NCI-H526 treated with DMSO at 0.1 percent for 48 hours (cell line): ENCODE measurements at regions not wholly inside any gene's neighbourhood (a gene's known extent, or its start where the extent isn't known, plus 50 kb on each side); places are given as distances from the start of the nearest gene placed in this dataset.
A peak's percentile ranks its signal among the peaks of the same experiment; 100 is the strongest.

Experiments
- DNase-seq: peaks from one replicate; lab custom pipeline; 2025; lab: John Stamatoyannopoulos, UW

DNA sequence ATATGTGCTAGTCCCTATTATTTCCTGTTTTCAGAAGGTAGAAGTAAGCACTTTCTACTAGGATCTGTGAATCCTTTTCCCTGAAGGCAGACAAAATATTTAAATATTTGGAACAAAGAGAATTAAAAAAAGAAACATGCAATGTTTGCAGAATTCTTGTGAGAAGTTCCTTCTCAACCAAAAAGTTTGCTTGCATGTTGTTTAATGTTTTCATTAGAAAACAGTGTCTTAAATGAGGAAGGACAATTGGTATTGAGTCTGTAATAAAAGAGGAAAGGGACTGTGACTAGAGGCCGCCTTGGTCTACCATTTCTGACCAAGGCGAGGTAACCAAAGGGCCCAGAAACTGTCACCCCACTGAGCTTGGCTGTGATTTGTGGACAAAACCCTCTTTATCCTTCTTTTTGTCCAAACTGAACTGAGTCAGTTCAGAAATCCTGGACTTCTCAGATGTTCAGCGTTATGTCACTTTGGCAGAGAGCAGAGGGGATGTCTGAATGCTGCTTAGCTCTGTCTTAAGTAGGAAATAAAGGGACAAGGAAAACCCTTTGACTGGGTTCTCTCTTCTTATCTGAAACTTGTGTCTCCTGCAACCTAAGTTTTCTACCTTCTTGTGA lies 129.8 kb upstream of the CPM start:
- DNase-seq = no peak

DNA sequence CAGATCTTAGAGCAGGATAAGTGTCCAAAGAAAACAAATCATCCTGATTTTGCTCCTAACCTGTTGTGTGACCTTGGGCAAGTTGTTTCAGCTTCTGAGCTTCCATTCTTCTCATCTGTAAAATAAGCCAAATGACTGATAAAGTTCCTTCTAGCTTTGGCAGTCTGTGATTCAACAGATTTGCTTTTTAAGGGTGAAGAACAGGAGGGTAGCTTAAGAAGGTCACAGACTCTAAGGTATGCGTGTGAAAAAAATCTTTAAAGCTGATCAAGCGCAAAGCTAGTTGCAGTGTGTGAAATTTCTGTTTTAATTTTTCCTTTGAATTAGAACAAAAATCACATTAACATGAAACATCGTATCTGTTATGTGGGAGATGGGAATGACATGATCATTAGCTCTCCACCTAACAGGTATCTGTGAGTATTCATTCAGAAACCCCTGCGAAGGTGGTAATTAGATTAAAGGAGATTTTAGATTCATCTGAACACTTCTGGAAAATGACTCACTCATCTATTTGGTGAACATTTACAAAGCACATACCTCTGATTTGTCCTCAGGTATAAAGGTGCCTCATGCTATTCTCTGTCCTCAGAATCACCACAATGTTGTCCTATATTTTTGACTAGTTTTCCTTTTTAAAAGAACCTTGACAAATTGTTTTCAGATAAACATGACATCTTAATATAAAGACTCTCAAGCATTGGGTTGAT lies 131.9 kb upstream of the CPM start:
- DNase-seq = no peak

DNA sequence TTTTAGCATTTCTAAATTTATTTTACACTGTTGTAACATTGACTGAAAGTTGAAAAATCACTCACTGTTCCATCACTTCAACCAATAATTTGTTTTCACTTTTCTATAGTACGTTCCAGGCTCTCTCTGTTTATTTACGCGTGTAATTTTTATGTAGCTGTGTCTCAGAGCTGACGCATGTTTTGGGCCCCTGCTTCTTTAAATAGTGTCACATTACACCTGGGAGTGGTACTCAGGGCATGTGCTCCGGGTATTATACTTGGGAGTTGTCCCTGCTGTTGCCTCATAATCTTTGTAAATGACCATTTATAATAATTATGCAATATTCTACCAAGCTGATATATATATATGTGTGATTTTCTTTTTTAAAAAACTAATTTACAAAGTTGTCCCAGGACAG lies 132.8 kb upstream of the CPM start:
- DNase-seq = no peak

DNA sequence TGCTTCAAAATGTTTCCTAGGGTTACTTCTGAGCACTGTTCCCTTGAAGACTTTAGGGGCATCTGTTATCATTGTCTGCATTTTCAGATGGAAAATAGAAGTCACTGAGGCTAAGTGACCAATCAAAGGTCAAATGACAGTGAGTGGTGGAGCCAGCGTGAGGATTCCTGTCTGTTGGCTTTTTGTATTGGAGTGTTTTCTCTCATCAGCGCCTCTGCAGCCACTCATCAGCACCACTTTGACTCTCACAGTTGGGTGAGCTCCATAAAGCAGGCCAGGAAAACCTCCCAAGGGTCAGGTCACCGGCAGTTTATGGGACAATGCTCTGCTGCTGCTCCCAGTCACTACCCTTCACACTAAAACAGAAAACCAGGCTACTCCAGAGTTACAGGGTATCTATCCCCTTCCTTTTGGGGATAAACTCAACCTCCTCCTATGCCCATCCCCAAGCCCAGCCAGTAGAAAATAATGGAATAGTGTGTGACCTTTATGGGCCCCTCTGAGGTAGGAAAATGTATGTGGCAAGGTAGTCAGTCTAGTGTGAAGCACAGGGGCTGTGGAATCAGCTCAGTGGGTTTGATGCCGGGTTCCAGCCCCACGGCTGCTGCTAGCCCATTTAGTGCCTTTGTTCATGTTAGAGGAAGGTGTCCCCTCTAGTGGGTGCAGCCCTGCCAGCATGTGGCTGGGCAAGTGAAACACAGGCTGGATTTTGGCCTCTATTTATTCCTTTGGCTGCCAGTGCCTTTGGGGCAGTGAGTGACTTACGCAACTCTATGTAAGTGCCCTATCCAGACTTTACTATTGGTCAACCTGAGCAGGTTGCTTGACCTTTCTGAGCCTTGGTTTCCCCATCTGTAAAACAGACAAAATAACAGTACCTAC lies 133.8 kb upstream of the CPM start:
- DNase-seq = no peak

DNA sequence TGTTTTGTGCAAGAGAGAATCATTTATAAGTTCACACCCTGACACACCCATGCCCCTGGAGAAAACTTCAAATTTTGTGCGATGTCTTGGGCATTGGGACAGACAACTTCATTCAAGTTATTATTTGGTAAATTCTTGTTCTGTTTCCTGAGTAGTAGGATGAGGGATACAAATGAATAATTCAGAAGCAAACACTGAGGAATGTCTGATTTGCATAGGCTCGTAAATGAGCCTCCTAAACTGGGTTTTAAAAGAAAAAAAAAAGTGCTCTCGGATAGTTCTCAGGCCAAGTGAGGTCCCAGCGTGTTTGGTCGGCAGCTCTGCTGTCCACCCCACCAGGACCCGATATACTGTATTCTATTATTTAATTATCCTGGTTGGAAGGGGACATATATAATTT lies 134.7 kb upstream of the CPM start:
- peak; percentile 18 for DNase-seq

DNA sequence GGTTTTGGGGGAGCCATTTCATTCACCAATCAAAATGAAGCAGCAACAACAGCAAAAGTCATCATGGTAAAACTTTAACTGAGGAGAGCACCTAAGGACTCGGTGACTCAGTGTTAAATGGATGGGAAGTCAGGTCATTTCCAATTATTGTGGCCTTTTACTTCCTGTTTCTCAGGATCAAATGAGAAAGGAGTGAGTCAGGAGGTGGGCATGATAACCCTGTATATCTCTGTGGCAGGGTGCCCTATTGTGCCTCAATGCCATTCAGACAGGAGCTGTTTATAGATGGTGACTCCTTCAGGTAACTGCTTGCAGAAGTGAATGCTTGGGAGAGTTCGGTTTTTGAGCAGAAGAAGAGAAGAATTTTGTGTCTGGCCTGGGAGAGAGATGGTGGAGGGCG lies 135.5 kb upstream of the CPM start:
- DNase-seq = no peak

DNA sequence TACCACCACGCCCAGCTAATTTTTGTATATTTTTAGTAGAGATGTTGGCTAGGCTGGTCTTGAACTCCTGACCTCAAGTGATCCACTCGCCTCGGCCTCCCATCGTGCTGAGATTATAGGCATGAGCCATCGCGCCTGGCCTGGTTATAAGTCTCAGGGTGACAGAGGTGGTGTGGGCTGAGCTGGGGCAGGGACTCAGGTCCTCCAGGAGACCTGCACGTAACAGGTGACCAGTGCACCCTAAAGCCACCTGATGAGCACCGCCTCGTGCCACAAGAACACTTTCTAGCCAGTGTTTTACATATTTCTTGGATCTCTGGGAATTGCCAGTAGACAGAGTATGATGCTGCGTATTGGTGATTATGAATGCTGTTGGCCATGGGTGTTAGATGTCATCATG lies 136.5 kb upstream of the CPM start:
- no peak for DNase-seq

DNA sequence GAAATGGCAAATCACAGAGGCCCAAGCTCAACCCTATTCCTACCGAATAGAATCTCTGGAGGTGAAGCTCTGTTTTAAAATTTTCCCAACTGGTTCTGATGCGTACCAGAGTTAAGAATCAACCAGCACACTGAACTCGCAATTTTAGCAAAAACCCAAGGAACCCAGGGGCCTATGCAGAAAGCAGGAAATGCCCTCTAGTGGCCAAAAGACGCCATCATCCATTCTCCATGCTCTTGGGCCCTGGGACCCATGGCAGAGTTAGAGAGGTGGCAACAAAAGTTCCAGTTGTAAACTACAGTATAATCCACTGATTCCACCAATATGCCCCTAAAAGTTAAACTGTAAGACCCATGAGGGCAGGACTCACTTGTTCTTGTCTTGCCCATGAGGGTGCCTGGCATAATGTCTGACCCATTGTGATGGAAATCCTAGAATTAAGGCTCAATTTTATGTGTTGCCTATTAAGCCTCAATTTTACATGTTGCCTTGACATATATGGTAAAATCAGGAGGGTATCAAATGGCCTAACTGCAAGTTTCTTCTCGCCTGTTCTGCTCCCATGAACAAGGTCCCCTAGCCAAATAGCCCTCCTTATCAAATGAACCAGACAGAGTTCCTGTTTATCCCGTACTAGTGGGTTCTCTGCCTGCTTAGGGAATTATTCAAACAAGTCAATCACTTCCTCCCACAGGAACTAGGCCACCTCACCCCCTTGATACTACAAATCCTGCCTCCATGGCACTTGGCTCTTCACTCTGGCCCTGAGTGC lies 137.5 kb upstream of the CPM start:
- DNase-seq = peak; percentile 37

DNA sequence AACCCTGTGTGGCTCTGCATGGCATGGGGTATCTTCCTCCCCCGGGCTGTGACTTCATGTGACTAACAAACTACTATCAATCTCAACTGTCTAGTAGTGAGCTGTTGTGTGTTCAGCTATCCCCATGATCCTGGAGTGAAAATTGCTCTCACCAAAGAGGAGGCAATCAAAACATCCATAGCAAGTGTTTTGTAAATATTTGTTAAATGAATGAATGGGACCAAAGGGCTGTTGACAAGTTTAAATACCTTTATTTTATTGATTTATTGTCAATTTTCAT lies 138.1 kb upstream of the CPM start:
- no peak for DNase-seq

DNA sequence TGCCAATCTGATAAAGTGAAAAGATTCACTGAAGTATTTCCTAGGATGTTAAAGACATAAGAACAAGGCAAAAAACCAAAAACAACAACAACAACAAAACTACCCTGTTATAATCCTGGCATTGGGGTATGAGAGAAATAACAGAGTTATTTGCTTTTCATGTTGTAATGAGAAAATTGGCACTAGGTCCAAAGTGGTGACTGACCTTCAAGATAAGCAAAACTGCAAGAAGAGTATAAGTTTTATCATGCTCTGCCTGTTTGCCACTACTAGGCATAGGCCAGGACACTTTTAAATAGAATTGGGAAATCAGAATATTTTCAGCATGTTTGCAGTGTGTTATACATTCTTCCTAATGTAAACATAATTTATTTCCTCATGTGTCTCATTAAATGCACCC lies 140.1 kb upstream of the CPM start:
- no peak for DNase-seq

DNA sequence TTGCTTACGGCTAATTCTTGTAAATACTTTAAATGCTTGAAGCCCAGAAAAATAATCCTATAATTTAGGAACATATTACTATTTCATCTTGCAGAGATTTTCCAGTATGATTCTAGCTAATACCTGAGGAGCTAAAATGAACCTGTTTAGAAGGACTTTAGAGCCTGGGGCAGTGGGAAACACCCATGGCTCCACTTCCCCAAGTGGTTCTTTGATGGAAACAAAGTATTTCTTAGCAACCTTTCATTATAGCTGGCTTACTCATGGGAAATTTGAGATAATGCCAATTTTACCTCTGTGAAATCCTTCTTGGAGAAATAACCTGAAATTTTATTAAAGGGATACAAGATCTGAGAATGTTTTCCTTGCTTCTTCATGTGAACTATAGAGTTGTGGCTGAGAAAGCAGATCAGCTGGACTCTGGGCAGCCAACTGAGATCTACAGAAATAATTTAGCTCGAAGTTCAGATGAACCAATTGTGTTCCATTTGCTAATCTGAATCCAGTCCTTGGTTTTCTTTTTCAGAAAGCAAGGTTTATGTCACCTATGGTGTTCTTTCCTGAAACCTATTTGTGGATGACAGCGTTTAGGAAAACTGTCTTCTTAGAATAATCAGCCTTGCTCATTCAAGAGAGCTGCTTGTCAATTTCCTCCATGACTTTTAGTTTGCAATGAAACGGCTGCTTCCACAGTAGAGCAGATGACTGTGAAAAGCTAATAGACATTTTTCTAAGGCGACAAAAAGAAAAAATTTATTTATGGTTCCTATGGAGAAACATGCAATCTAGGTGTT lies 141.8 kb upstream of the CPM start:
- DNase-seq = no peak

DNA sequence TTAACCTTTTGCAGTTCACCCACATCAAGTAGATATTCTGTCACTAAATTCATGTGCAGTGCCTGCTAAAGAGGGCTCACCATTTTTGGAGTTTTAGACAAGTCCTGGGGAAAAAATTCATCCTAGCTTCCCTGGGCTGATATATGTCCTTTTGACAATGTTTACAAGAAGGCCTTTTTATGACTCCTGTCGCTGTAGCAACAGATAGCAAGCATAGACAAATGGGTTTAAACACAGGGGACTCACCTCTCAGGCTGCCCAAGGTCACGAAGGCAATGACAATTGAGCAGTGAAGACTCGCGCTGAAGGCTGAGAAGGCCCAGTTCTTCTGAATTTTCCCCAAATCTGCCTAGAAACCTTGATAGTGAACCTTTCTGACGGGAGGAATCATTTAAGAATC lies 150.7 kb upstream of the CPM start:
- no peak for DNase-seq

DNA sequence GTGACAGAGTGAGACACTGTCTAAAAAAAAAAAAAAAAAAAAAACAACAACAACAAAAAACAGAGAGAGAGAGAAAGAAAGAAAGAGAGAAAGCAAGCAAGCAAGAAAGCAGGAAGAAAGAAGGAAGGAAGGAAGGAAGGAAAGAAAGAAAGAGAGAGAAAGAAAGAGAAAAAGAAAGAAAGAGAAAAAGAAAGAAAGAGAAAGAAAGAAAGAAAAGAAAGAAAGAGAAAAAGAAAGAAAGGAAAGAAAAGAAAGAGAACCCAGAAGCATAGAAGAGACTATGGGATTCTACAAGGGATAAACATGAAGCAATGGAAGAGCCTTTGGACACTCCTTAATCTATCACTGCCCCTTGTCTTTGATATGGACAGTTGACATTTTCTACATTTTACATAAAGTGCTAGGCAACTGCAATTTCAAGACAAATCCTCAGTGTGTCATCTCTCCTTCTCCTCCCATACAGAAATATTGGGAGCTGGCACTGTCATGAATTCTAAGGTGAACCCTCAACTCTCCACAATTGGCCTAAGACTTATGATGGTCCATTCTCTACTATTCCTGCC lies 151.9 kb upstream of the CPM start:
- DNase-seq = no peak

DNA sequence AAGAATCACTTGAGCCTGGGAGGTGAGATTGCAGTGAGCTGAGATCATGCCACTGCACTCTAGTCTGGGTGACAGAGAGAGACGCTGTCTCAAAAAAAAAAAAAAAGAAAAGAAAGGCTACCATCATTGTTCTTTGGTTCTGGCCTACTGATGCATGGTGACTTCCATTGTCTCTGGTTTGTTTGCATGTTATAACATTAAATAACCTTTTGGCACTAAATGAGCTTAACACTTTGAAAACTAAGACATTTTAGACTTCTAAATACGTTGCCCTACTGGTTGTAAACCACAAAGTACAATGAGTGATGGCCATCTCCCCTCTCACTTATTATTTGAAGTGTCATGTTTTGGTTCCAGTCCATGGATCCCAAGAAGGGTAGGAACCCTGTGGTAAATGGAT lies 152.9 kb upstream of the CPM start:
- no peak for DNase-seq

DNA sequence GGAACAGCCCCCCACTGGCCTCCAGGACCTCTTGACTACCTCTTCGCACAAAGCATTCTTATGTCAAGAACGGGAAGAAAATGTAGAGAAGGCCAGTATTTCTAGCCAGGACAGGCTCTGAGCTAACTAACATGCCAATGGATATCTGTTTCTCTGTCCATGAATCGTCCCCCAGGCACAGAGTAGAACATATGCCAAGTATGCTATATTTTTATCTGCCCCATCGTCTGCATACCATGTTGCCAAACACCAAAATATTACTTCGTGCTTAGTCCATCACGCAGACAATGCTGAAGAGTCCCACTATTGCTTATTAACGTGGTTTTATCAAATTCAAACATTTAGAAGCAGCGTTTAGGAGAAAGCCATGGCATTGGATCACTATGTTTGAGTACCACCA lies 151.4 kb upstream of the CPSF6 start:
- no peak for DNase-seq

DNA sequence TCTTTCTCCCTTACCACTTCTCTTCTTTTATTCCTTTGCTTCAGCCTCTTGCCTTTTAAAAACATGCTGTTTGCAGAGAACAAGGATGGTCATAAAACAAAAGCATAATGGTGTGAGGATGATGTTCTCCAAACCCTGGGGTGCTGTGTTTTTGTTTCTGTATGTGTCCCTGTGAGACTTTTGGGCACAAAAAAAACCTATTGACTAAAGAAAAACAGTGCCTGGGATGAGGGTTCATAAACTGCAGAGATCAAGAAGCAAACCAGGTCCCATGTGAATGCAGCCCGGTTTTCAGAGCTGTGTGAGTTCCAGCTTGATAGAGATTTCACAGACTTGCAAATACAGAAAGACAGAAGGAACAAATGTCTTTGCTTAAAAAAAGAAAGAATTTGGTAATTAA lies 148.6 kb upstream of the CPSF6 start:
- no peak for DNase-seq

DNA sequence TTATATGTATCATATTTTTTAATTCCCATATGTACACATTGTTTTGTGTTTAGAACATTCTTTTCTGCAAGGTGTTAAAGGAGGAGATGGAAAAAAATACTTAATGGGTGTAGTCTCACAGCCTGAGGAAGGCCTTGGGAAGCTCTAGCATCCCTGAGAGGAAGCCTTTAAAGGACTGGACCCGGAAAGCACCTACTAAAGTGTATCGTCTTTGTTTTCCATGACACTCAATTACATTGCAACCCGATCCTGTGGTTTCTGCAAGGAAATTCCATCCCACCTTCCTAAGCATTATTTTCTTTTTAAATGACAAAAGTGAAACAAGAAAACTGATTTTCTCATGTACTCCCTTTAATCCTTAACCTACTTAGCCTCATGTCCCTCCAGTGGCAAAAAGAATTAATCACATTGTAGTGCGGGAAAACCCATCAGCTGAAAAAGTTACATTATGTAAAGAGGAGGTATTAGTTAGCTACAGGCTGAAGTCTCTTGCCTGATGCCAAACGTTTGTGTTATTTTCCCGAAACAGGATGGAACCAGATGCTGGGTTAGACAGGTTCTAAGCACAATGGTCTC lies 147.8 kb upstream of the CPSF6 start:
- DNase-seq = no peak

DNA sequence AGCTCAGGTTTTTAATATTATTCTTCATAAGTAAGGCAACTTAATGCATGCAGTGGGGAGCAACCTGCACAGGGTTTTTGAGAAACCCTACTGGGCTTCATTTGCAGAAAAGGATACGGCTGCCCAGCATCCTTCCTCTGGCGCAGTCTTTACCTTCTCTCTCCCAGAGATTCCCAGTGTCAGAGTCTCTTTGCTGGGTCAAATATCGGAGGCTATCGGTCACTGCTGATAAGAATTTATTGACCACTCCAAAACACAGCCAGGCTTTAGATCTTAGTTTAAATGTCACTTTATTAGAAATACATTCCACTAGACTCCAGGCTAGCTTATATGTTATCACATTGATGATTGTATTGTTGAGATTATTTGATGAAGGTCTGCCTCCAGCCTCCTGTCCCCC lies 147.2 kb upstream of the CPSF6 start:
- DNase-seq = no peak

DNA sequence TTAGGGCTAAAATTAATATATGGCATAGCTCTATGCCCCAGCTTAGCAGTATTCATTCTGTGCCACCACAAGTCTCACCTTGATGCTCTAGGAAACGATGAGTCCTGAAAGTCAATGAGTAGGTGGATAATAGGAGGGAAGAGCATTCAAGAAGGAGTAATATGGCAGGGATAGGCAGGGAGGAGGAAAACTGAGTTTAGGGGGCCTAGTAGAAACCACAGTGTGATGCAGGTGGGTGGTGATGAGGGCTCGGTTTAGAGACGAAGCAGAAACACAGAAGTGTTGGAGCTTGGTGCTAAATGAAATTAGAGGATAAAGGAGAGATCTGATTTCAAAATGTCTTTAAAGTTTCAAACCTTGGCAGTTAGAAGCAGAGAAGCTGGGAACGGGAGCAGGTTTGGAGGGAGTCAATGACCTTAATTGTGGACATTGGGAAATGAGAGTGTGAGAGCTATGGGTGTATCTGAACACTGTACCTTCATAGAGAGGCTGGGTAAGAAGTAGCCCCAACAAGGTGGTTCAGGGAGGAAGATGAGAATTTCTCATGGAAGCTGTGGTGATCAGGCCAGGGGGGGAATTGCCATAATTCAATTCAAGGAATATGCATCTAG lies 144.7 kb upstream of the CPSF6 start:
- no peak for DNase-seq

DNA sequence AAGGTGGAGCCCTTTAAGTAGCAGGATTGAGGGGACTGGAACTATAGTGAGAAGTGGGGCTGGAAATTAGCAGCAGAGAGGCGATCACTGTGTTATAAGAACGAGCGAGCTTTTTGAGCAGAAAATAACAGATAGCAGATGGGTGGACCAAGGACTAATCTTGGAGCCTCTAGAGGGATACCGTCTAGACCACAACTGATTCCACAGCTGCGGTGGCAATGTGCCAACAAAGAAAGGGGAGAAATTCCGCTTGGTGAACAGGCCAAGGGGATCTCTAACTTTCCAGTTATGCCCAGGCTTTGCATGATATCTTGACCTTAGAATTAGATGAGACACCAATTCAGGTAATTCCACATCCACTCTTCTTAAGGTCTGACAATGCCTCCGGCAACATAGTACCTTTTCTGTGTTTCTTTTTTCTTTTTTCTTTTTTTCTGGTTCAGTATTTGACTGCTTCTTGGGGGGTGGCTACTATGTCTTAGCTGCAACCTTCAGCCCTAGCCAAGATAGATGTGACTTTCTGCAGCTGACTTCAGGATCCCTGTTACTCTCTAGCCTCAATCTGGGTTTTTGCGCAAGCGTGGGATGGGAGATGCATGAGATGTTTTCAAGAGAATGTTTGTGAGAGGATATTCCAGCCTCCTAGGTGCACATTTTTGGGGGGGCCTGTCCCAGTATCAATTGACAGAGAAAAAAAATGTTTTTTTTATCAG lies 143.4 kb upstream of the CPSF6 start:
- no peak for DNase-seq
